DMS79 treated with DMSO at 0.1 percent for 48 hours (cell line): ENCODE measurements at regions not wholly inside any gene's neighbourhood (a gene's known extent, or its start where the extent isn't known, plus 50 kb on each side); places are given as distances from the start of the nearest gene placed in this dataset.
A peak's percentile ranks its signal among the peaks of the same experiment; 100 is the strongest.
"Not testable (repeated sequence)": the region's sequence is repeated elsewhere in the genome, so short reads cannot be mapped to it uniquely, and the experiment has no call there.

Experiments used
- DNase-seq: peaks from one replicate; lab custom pipeline; 2025; lab: John Stamatoyannopoulos, UW

GRCh38 chr2:61774351-61774750 is 79.5 kb downstream of the FAM161A start:
- no peak for DNase-seq

GRCh38 chr2:61771904-61772845 is 81.7 kb downstream of the FAM161A start:
- no peak for DNase-seq

DNA sequence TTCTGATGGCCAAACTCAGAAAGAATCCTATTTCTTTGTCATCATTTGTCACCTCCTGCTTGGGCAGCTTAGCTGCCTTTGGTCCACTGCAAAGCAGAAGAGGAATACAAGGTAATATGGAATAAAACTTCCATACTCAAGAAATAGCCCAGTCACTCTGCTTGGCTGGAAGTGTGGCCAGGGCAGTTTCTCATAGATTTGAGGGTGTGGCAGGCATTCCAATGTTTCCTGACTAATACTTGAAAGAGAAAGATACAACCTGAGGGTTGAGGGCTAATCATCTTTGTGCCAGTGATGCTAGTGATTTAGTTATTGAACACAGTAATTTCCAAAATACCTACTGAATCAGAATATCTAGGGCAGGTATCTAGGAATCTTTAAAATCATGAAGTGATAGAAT is 83.1 kb downstream of the FAM161A start:
- DNase-seq: no peak

DNA sequence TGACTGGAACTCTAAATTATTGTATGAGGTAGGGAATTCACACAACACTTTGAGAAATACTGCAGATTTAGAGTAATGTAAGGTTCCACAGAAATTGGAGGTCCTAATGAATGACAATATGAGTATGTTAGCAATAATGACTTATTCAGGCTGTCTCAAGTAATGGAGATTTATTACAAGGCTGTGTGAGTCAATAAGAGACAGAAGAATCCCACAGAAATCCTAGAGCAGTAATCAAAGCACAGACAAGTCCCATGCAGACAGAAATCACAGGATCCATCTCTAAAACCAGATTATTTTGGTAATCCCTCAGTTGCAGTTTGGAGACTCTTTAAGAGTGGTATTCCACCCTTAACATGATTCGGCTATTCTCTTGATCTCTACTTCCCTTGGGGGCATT is 83.6 kb downstream of the FAM161A start:
- no peak for DNase-seq

GRCh38 chr2:61769093-61769675 is 84.7 kb downstream of the FAM161A start:
- no peak for DNase-seq

GRCh38 chr2:61764035-61764800 is 89.6 kb downstream of the FAM161A start:
- DNase-seq: peak; percentile 98

DNA sequence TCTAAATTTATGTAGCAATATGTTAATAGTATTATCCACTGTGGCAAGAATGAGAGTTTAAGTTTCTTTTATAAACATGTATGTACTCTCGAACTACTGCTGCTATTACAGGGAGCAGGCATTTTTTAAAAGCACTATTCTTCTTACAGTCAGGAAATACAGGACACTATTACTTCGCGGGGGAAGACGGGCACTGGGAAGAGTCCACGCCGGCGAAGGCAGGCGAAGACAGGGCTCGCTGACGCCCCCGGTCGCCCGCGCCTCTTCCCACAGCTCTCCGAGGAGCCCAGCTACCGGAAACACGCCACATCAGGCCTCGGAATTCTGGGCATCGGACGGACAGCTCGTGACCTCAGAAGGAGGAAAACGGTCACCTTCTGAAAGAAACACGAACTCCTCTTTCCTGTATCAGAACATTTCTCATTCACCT is 90.2 kb downstream of the FAM161A start:
- peak; percentile 92 for DNase-seq

GRCh38 chr2:61762292-61762691 is 91.6 kb downstream of the FAM161A start:
- DNase-seq: no peak

GRCh38 chr2:61759718-61760117 is 94.1 kb downstream of the FAM161A start:
- no peak for DNase-seq

DNA sequence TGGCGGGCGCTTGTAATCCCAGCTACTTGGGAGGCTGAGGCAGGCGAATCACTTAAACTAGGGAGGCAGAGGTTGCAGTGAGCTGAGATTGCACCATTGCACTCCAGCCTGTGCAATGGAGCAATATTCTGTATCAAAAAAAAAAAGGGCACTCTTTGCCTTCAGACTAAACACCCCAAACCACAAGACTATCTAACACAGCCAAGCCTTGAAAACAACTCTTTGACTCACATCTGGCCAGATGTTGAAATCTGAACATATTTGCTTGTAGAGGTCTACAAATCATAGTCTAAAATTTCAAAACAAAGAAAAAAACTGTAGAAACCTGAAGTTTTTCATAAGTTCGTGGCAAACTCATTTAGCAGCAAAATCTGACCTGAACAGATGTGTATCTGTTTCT is 94.9 kb downstream of the FAM161A start:
- no peak for DNase-seq

GRCh38 chr2:61758159-61758558 is 95.7 kb downstream of the FAM161A start:
- no peak for DNase-seq

DNA sequence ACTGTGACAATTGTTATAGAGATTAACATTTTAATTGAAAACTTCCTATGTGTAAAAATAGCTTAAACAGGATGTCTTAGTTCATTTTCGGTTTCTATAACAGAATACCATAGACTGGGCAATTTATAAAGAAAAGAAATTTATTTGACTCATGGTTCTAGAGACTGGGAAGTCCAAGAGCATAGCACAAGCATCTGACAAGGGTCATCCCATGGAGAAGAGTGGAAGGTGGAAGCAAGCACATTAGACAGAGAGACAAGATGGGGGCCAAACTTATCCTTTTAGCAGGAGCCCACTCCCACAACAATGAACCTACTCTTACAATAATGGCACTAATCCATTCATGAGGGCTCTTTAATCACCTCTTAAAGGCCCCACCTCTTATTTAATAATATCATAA is 100.3 kb downstream of the FAM161A start:
- no peak for DNase-seq

- DNase-seq: no peak
Measured at GRCh38 chr2:61750624-61751023, 103.2 kb downstream of the FAM161A start.

- no peak for DNase-seq
Measured at GRCh38 chr2:61742955-61743354, 110.9 kb downstream of the FAM161A start.

GRCh38 chr2:61737841-61738240 is 116.0 kb downstream of the FAM161A start:
- DNase-seq: no peak

DNA sequence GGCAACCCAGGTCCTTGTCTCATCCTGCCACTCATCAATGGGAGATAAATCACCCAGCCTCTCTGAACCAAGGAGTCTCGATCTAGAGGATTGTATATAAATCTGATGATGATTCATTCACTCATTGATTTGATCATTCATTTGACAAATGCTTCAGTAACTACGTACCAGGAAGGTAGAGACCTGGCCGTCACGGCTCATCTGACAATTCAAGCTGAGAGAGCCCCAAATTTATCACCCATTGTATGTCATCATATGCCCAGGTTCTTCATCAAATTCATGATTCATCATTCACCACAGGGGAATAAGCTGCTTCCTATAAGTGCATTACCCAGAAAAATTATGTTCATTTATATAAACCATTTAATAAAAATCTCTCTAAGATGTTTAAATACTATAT is 116.9 kb downstream of the FAM161A start:
- no peak for DNase-seq

- no peak for DNase-seq
Measured at GRCh38 chr2:61733563-61733962, 120.3 kb downstream of the FAM161A start.

GRCh38 chr2:61732787-61733186 is 121.1 kb downstream of the FAM161A start:
- no peak for DNase-seq

DNA sequence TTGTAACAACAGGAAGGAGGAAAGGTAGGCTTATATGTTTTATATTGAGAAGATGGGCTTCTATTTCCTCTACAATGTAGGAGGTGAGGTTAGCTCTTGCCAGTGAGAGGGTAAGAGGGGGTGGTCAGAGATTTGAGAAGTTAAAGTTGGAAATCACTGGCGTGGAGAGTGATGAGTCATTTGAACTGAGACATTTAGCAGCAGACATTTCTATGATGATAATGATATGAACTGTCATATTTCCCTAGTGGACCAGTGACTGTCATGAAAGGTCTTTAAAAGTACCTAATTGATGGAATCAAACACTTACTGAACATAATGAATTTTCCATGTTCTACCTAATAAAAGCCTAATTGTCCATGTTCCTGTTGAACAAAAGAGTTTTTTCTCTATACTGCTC is 126.1 kb downstream of the FAM161A start:
- no peak for DNase-seq

GRCh38 chr2:61726456-61727209 is 127.2 kb downstream of the FAM161A start:
- no peak for DNase-seq

- not testable (repeated sequence) for DNase-seq
Measured at GRCh38 chr2:61723364-61723763, 130.5 kb downstream of the FAM161A start.

- no peak for DNase-seq
Measured at GRCh38 chr2:61722800-61723199, 131.1 kb downstream of the FAM161A start.
